ENCODE measurements at regions not wholly inside any gene's neighbourhood (a gene's known extent, or its start where the extent isn't known, plus 50 kb on each side); places are given as distances from the start of the nearest gene placed in this dataset.
"Not testable (repeated sequence)": the region's sequence is repeated elsewhere in the genome, so short reads cannot be mapped to it uniquely, and the experiment has no call there.

DNA sequence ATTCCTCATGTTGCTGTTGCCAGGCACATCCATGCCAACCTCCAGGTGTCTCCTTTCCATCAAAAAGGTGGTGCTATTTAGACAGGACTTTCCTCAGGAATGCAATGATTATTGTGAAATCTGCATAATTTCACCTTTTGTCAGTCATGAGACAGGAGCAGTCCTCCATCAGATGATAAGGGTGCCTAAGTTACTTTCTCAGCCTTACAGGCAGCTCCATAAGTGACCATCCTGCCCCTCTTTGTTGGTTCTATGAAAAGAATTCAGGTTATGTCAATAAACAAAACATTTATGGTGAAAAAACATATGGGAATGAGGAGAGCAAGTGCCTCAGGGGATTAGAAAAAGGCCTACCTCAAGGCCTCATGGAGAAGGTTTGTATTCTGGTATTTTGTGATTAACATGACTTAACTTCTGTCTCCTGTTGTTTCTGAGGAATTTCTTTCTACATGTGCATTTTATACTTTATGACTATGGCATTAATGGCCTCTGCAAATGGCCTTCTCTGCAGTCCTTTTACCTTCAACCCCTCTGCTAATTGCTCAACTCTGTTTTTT lies 110.3 kb upstream of the DIAPH3 start:
- no peak overlapping the region for H3K27ac ChIP-seq
- no peaks in the 10 kb centered on the region for H3K36me3 ChIP-seq
- no peaks in the 10 kb centered on the region for H3K9me3 ChIP-seq
- H3K4me1 ChIP-seq (ENCODE audit: control insufficient read depth in 1 of 2, insufficient read depth in 1 of 2, low read depth in 1 of 2, low read length in 1 of 2), result no peaks in the 10 kb centered on the region
- TF ChIP-seq, protein P1, sequence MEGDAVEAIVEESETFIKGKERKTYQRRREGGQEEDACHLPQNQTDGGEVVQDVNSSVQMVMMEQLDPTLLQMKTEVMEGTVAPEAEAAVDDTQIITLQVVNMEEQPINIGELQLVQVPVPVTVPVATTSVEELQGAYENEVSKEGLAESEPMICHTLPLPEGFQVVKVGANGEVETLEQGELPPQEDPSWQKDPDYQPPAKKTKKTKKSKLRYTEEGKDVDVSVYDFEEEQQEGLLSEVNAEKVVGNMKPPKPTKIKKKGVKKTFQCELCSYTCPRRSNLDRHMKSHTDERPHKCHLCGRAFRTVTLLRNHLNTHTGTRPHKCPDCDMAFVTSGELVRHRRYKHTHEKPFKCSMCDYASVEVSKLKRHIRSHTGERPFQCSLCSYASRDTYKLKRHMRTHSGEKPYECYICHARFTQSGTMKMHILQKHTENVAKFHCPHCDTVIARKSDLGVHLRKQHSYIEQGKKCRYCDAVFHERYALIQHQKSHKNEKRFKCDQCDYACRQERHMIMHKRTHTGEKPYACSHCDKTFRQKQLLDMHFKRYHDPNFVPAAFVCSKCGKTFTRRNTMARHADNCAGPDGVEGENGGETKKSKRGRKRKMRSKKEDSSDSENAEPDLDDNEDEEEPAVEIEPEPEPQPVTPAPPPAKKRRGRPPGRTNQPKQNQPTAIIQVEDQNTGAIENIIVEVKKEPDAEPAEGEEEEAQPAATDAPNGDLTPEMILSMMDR (IDR thresholded peaks at IDR 0.05), result no peak
- H3K27me3 ChIP-seq, result no peaks in the 10 kb centered on the region
- no peak overlapping the region for H3K4me3 ChIP-seq (ENCODE audit: low read depth in 1 of 2, low read length in 1 of 2)

DNA sequence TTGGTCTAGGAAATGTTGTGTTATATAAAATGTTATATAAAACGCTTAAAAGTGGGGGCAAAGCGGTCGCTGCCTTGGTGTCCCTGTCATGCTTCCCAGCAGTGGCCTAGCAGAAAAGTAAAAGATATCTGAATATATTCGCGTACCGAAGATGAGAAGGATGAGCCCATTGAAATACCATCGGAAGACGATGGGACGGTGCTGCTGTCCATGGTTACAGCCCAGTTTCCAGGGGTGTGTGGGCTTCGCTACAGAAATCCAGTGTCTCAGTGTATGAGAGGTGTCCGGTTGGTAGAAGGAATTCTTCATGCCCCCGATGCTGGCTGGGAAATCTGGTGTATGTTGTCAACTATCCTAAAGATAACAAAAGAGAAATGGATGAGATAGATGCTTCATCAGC lies 110.9 kb upstream of the DIAPH3 start:
- no peaks in the 10 kb centered on the region for H3K27me3 ChIP-seq
- H3K4me1 ChIP-seq (ENCODE audit: control insufficient read depth in 1 of 2, insufficient read depth in 1 of 2, low read depth in 1 of 2, low read length in 1 of 2), result no peaks in the 10 kb centered on the region
- TF ChIP-seq, protein P1 (IDR thresholded peaks at IDR 0.05), result no peak
- no peak overlapping the region for H3K4me3 ChIP-seq (ENCODE audit: low read depth in 1 of 2, low read length in 1 of 2)
- H3K36me3 ChIP-seq, result no peaks in the 10 kb centered on the region
- no peak overlapping the region for H3K27ac ChIP-seq
- H3K9me3 ChIP-seq, result no peaks in the 10 kb centered on the region

GRCh38 chr13:60275208-60275607 lies 111.5 kb upstream of the DIAPH3 start:
- H3K36me3 ChIP-seq, result no peaks in the 10 kb centered on the region
- no peaks in the 10 kb centered on the region for H3K4me1 ChIP-seq (ENCODE audit: control insufficient read depth in 1 of 2, insufficient read depth in 1 of 2, low read depth in 1 of 2, low read length in 1 of 2)
- H3K27me3 ChIP-seq, result no peaks in the 10 kb centered on the region
- H3K27ac ChIP-seq, result no peak overlapping the region
- H3K4me3 ChIP-seq (ENCODE audit: low read depth in 1 of 2, low read length in 1 of 2), result no peak overlapping the region
- TF ChIP-seq, protein P1 (IDR thresholded peaks at IDR 0.05), result no peak
- H3K9me3 ChIP-seq, result no peaks in the 10 kb centered on the region

- H3K9me3 ChIP-seq, result not testable (repeated sequence)
Measured at GRCh38 chr13:60280524-60280923, 116.5 kb upstream of the TDRD3 start.

DNA sequence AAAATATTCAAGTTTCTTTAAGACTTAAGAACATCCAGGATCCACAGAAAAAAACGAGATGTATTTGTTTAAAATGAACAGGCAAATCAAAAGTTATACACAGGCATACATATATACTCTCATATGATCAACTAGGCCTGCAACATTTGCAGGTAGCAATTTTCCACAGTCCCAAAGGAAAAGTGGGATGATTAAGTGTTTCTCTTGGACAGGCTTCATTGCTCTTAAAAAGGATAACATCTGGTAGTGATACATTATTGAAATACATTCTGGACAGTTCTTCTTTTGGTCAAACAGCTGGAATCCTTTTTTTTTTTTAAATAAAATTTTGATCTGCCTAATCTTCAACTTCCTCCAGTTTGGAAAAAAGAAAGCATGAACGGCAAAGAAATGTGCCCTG lies 114.8 kb upstream of the TDRD3 start:
- Histone ChIP-seq H3K9me3 (no peaks in the 10 kb centered on the region), H3K36me3 (no peaks in the 10 kb centered on the region), H3K4me3 (ENCODE audit: low read depth in 1 of 2, low read length in 1 of 2) (no peak overlapping the region), H3K4me1 (ENCODE audit: control insufficient read depth in 1 of 2, insufficient read depth in 1 of 2, low read depth in 1 of 2, low read length in 1 of 2) (no peaks in the 10 kb centered on the region), H3K27ac (no peak overlapping the region), H3K27me3 (no peaks in the 10 kb centered on the region)
- TF ChIP-seq, protein P1 (IDR thresholded peaks at IDR 0.05), result no peak

More at GRCh38 chr13:60280524-60280923, 116.5 kb upstream of the TDRD3 start:
- not testable (repeated sequence) for H3K27me3 ChIP-seq; H3K36me3 ChIP-seq; H3K27ac ChIP-seq; H3K4me3 ChIP-seq (ENCODE audit: low read depth in 1 of 2, low read length in 1 of 2); H3K4me1 ChIP-seq (ENCODE audit: control insufficient read depth in 1 of 2, insufficient read depth in 1 of 2, low read depth in 1 of 2, low read length in 1 of 2)

DNA sequence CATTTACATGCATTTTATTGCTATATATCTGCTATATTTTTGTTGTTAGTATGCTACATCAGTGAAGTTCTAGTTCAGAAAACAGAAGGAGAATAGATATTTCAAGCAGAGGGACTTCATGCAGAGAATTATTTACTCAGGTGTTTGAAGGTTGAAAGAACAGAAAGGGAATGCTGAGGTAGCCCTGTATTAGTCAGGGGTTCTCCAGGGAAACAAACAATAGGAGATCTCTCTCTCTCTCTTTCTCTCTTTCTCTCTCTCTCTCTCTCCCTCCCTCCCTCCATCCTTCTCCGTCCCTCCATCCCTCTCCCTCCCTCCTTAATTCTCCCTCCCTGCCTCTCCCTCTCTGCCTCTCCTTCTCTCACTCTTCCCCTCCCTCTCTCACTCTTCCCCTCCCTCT lies 114.3 kb upstream of the TDRD3 start:
- Histone ChIP-seq H3K27me3 (no peaks in the 10 kb centered on the region), H3K4me1 (ENCODE audit: control insufficient read depth in 1 of 2, insufficient read depth in 1 of 2, low read depth in 1 of 2, low read length in 1 of 2) (no peaks in the 10 kb centered on the region), H3K9me3 (no peaks in the 10 kb centered on the region), H3K4me3 (ENCODE audit: low read depth in 1 of 2, low read length in 1 of 2) (no peak overlapping the region), H3K27ac (no peak overlapping the region), H3K36me3 (no peaks in the 10 kb centered on the region)
- TF ChIP-seq, protein P1 (IDR thresholded peaks at IDR 0.05), result no peak
